H9 (cell line): ENCODE measurements at regions not wholly inside any gene's neighbourhood (a gene's known extent, or its start where the extent isn't known, plus 50 kb on each side); places are given as distances from the start of the nearest gene placed in this dataset.

Experiments
- DNase-seq: peaks from one replicate; pipeline ENCODE4 v3.0.0-alpha.2; 2017
- H2AFZ ChIP-seq: one replicate; pipeline ENCODE4 v1.6.1; 2013; ENCODE audit warnings: mild to moderate bottlenecking, low read length, control low read depth, moderate library complexity
- H2AK5ac ChIP-seq: 2 replicates; pipeline ENCODE4 v1.6.1; 2013; ENCODE audit warnings: low read length, control low read depth, mixed read lengths; ENCODE audit not compliant: insufficient read length
- H2BK120ac ChIP-seq: one replicate; pipeline ENCODE4 v1.6.1; 2013; ENCODE audit warnings: low read depth, mild to moderate bottlenecking, low read length, control low read depth, inconsistent platforms; ENCODE audit not compliant: poor library complexity, severe bottlenecking
- H2BK12ac ChIP-seq: 2 replicates; pipeline ENCODE4 v1.6.1; 2013; ENCODE audit warnings: low read length, control low read depth, mixed read lengths, low read depth; ENCODE audit not compliant: insufficient read length
- H2BK15ac ChIP-seq: 2 replicates; pipeline ENCODE4 v1.6.1; 2013; ENCODE audit warnings: low read depth, low read length, control low read depth
- H2BK20ac ChIP-seq: one replicate; pipeline ENCODE4 v1.6.1; 2013; ENCODE audit warnings: low read depth, mild to moderate bottlenecking, low read length, control low read depth, inconsistent platforms; ENCODE audit not compliant: poor library complexity, severe bottlenecking
- H2BK5ac ChIP-seq: 2 replicates; pipeline ENCODE4 v1.6.1; 2013; ENCODE audit warnings: low read length, control low read depth, mixed read lengths; ENCODE audit not compliant: insufficient read length
- H3K14ac ChIP-seq: 2 replicates; pipeline ENCODE4 v1.6.1; 2013; ENCODE audit warnings: low read length, control low read depth; ENCODE audit not compliant: insufficient read depth
- H3K18ac ChIP-seq: 2 replicates; pipeline ENCODE4 v1.6.1; 2013; ENCODE audit warnings: low read depth, mild to moderate bottlenecking, mixed read lengths, low read length, control low read depth; ENCODE audit not compliant: insufficient read length
- H3K23ac ChIP-seq: 2 replicates; pipeline ENCODE4 v1.6.1; 2013; ENCODE audit warnings: low read length, control low read depth, mixed read lengths, low read depth; ENCODE audit not compliant: insufficient read length
- H3K23me2 ChIP-seq: 2 replicates; pipeline ENCODE4 v1.6.1; 2013; ENCODE audit warnings: low read depth, mild to moderate bottlenecking, mixed read lengths, low read length, control low read depth; ENCODE audit not compliant: insufficient read length, poor library complexity, severe bottlenecking
- H3K27ac ChIP-seq: 2 replicates; pipeline ENCODE4 v1.5.1; 2013; ENCODE audit warnings: low read length, control low read depth, mixed read lengths, low read depth; ENCODE audit not compliant: insufficient read length
- H3K27me3 ChIP-seq: 2 replicates; pipeline ENCODE4 v1.6.1; 2013; ENCODE audit warnings: low read length, control low read depth, inconsistent platforms; ENCODE audit not compliant: insufficient read depth
- H3K4ac ChIP-seq: 2 replicates; pipeline ENCODE4 v1.6.1; 2013; ENCODE audit warnings: low read depth, mild to moderate bottlenecking, control low read depth, inconsistent platforms, low read length, moderate library complexity
- H3K4me1 ChIP-seq: 2 replicates; pipeline ENCODE4 v1.6.1; 2013; ENCODE audit warnings: low read length, control low read depth, inconsistent platforms; ENCODE audit not compliant: insufficient read depth
- H3K4me2 ChIP-seq: 2 replicates; pipeline ENCODE4 v1.6.1; 2013; ENCODE audit warnings: low read length, control low read depth, mixed read lengths; ENCODE audit not compliant: insufficient read length, insufficient read depth
- H3K56ac ChIP-seq: 2 replicates; pipeline ENCODE4 v1.6.1; 2013; ENCODE audit warnings: low read depth, mild to moderate bottlenecking, mixed read lengths, low read length, control low read depth; ENCODE audit not compliant: insufficient read length
- H3K79me1 ChIP-seq: 2 replicates; pipeline ENCODE4 v1.6.1; 2013; ENCODE audit warnings: low read depth, mild to moderate bottlenecking, moderate library complexity, low read length, control low read depth, inconsistent platforms; ENCODE audit not compliant: insufficient read depth, poor library complexity, severe bottlenecking
- H3K79me2 ChIP-seq: 2 replicates; pipeline ENCODE4 v1.6.1; 2013; ENCODE audit warnings: low read length, control low read depth, inconsistent platforms; ENCODE audit not compliant: insufficient read depth
- H3K9ac ChIP-seq: 2 replicates; pipeline ENCODE4 v1.6.1; 2013; ENCODE audit warnings: low read length, control low read depth, mixed read lengths; ENCODE audit not compliant: insufficient read length; ENCODE audit errors: extremely low read depth
- H3K9me3 ChIP-seq: one replicate; pipeline ENCODE4 v1.6.1; 2013; ENCODE audit warnings: low read depth, low read length, inconsistent platforms; ENCODE audit not compliant: control insufficient read depth
- H3T11ph ChIP-seq: one replicate; pipeline ENCODE4 v1.6.1; 2013; ENCODE audit warnings: mild to moderate bottlenecking, low read length, control low read depth, inconsistent platforms
- H4K20me1 ChIP-seq: one replicate; pipeline ENCODE4 v1.6.1; 2013; ENCODE audit not compliant: control insufficient read depth, insufficient read length, insufficient read depth
- H4K5ac ChIP-seq: 2 replicates; pipeline ENCODE4 v1.6.1; 2013; ENCODE audit warnings: low read depth, mild to moderate bottlenecking, mixed read lengths, low read length, control low read depth; ENCODE audit not compliant: insufficient read length
- H4K8ac ChIP-seq: replicated peaks from 2 replicates; pipeline ENCODE4 v1.6.1; 2013; ENCODE audit warnings: low read length, control low read depth, mixed read lengths, low read depth; ENCODE audit not compliant: insufficient read length
- H4K91ac ChIP-seq: 2 replicates; pipeline ENCODE4 v1.6.1; 2013; ENCODE audit warnings: low read depth, mild to moderate bottlenecking, moderate library complexity, mixed read lengths, low read length, control low read depth; ENCODE audit not compliant: insufficient read length
- H3K27ac Mint-ChIP-seq, 3 experiments: 2 replicates in 2 of 3; 3 replicates in 1 of 3; pipeline ENCODE4 v1.8.0; 2020 to 2021; ENCODE audit warnings: mixed read lengths in 3 of 3, mild to moderate bottlenecking in 1 of 3, moderate library complexity in 1 of 3
- H3K27me3 Mint-ChIP-seq: 2 replicates; pipeline ENCODE4 v1.8.0; 2021; ENCODE audit warnings: low read depth, mild to moderate bottlenecking, moderate library complexity, mixed read lengths
- H3K36me3 Mint-ChIP-seq, 3 experiments: 2 replicates in 2 of 3; 3 replicates in 1 of 3; pipeline ENCODE4 v1.8.0; 2020 to 2021; ENCODE audit warnings: low read depth in 3 of 3, mixed read lengths in 3 of 3; ENCODE audit not compliant: insufficient read depth in 1 of 3
- H3K4me1 Mint-ChIP-seq, 2 experiments: 2 replicates each; pipeline ENCODE4 v1.8.0; 2020; ENCODE audit warnings: mixed read lengths in 2 of 2
- H3K4me3 Mint-ChIP-seq, 2 experiments: 2 replicates in 1 of 2; 3 replicates in 1 of 2; pipeline ENCODE4 v1.8.0; 2020 to 2021; ENCODE audit warnings: mild to moderate bottlenecking in 2 of 2, mixed read lengths in 2 of 2, moderate library complexity in 1 of 2
- H3K9me3 Mint-ChIP-seq, 2 experiments: 2 replicates in 1 of 2; 3 replicates in 1 of 2; pipeline ENCODE4 v1.8.0; 2020; ENCODE audit warnings: mild to moderate bottlenecking in 2 of 2, mixed read lengths in 2 of 2, moderate library complexity in 1 of 2
- TF ChIP-seq, protein P1 (sequence below): fragments of 200-600 bp; sonication (generic); conservative IDR thresholded peaks from 3 replicates; pipeline ENCODE4 v1.8.0; 2021; ENCODE audit warnings: antibody characterized with exemption, mild to moderate bottlenecking

DNA sequence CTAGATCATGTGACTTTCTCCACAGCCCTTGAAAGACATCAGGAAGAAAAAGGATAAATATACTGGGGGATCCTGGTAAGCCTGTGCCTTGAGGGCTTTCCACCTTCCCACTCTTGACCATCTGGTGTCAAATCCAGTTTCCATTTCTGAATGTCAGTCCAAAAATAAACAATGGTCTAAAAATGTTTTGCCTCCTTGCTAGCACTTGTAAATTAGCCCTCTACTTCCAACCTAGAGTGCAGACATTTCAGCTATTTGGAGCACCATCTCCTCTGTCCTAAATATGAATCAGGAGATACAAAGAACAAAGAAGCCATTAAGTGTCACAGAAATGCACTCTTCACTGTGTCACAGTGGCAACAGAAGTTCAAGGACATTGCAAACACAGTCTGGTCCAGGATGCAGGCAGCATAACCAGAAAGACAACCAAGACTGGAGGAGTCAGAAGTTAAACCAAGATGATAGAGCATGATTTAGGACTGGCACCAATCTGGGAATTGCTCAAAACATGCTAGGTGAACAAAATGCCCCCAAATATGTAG is 88.1 kb downstream of the CCDC34 start:
- Histone ChIP-seq H2BK5ac (no peak overlapping the region), H2BK15ac (no peak overlapping the region), H4K20me1 (no peaks in the 10 kb centered on the region), H3K9me3 (no peaks in the 10 kb centered on the region), H4K91ac (no peak overlapping the region), H2BK120ac (no peak overlapping the region), H3K18ac (no peak overlapping the region), H3K23ac (no peak overlapping the region), H3K27ac (no peak overlapping the region), H3K4me2 (no peak overlapping the region), H2BK20ac (no peak overlapping the region), H3K79me1 (no peaks in the 10 kb centered on the region), H3T11ph (no peak overlapping the region), H3K9ac (no peak overlapping the region), H3K23me2 (no peaks in the 10 kb centered on the region), H2BK12ac (no peak overlapping the region), H2AFZ (no peak overlapping the region), H2AK5ac (no peak overlapping the region), H4K8ac (no peak overlapping the region), H3K56ac (no peak overlapping the region), H4K5ac (no peak overlapping the region), H3K4me1 (no peaks in the 10 kb centered on the region), H3K4ac (no peak overlapping the region), H3K27me3 (no peaks in the 10 kb centered on the region), H3K79me2 (no peaks in the 10 kb centered on the region), H3K14ac (no peak overlapping the region)
- no peaks in the 10 kb centered on the region for H3K4me1 Mint-ChIP-seq
- peaks cover 0 to 7% of the 10 kb centered on the region in 2 experiments; a peak in 3 of 5 replicates for H3K9me3 Mint-ChIP-seq
- no peaks in the 10 kb centered on the region; the same call in 1 of the 2 replicates for H3K27me3 Mint-ChIP-seq
- peaks cover 0 to under 1% (median 0%) of the 10 kb centered on the region in 3 experiments; a peak in 2 of 7 replicates for H3K36me3 Mint-ChIP-seq
- TF ChIP-seq, protein P1, sequence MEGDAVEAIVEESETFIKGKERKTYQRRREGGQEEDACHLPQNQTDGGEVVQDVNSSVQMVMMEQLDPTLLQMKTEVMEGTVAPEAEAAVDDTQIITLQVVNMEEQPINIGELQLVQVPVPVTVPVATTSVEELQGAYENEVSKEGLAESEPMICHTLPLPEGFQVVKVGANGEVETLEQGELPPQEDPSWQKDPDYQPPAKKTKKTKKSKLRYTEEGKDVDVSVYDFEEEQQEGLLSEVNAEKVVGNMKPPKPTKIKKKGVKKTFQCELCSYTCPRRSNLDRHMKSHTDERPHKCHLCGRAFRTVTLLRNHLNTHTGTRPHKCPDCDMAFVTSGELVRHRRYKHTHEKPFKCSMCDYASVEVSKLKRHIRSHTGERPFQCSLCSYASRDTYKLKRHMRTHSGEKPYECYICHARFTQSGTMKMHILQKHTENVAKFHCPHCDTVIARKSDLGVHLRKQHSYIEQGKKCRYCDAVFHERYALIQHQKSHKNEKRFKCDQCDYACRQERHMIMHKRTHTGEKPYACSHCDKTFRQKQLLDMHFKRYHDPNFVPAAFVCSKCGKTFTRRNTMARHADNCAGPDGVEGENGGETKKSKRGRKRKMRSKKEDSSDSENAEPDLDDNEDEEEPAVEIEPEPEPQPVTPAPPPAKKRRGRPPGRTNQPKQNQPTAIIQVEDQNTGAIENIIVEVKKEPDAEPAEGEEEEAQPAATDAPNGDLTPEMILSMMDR: no peak
- H3K4me3 Mint-ChIP-seq: no peak overlapping the region
- H3K27ac Mint-ChIP-seq: no peak overlapping the region
- DNase-seq: no peak
